HFF-Myc (cell line): ENCODE measurements at regions not wholly inside any gene's neighbourhood (a gene's known extent, or its start where the extent isn't known, plus 50 kb on each side); places are given as distances from the start of the nearest gene placed in this dataset.

ENCODE experiments used
- DNase-seq: peaks from one replicate; pipeline ENCODE4 v3.0.0-alpha.2; 2011; ENCODE audit warnings: low read depth; ENCODE audit errors: extremely low read depth
- H3K4me3 ChIP-seq: replicated peaks from 2 replicates; pipeline ENCODE4 v1.5.1; 2011; ENCODE audit warnings: low read depth, mild to moderate bottlenecking, control low read depth, low read length
- TF ChIP-seq, protein P1 (sequence below): IDR thresholded peaks from 2 replicates; pipeline ENCODE4 v1.5.1; 2012; ENCODE audit warnings: mild to moderate bottlenecking, low read depth, low read length, control low read depth; ENCODE audit errors: missing control alignments

DNA sequence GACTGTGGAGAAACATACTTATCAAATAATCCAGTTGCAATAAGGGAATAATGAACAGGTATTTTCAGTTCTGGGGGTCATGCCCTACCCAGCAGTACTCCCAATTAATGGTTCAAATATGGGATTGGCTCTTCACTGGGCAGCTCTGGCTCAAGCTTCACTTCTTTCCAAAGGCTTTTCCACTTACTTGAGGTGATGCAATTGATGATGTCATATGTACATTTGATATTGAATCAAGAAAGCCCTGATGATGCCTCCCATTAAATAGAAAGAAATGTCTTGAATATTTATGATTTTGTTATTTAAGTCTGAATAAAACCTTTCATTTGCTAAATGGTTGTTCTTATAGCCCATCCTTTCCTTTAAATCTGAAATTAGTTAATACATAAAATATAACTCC lies 789.9 kb downstream of the USP25 start:
- H3K4me3 ChIP-seq: no peak overlapping the region
- TF ChIP-seq, protein P1, sequence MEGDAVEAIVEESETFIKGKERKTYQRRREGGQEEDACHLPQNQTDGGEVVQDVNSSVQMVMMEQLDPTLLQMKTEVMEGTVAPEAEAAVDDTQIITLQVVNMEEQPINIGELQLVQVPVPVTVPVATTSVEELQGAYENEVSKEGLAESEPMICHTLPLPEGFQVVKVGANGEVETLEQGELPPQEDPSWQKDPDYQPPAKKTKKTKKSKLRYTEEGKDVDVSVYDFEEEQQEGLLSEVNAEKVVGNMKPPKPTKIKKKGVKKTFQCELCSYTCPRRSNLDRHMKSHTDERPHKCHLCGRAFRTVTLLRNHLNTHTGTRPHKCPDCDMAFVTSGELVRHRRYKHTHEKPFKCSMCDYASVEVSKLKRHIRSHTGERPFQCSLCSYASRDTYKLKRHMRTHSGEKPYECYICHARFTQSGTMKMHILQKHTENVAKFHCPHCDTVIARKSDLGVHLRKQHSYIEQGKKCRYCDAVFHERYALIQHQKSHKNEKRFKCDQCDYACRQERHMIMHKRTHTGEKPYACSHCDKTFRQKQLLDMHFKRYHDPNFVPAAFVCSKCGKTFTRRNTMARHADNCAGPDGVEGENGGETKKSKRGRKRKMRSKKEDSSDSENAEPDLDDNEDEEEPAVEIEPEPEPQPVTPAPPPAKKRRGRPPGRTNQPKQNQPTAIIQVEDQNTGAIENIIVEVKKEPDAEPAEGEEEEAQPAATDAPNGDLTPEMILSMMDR: no peak
- DNase-seq: no peak

DNA sequence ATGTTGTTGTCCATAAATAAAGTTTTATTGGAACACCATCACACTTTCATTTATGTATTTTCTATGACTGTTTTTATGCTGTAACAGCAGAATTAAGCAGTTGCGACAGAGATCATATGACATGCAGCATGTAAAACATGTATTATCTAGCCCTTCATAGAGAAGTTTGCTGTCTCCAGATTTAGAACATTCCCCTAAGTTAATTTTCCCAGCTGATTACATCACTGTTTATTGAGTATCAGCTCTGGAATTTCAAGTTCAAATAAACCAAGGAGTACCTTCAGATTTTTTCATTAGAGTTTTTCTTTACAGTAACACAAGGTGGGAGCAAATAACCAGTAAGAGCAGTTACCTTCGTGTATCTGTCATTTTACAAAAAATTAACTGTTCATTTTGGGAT lies 792.8 kb downstream of the USP25 start:
- no peak for DNase-seq
- TF ChIP-seq, protein P1: no peak
- no peak overlapping the region for H3K4me3 ChIP-seq

DNA sequence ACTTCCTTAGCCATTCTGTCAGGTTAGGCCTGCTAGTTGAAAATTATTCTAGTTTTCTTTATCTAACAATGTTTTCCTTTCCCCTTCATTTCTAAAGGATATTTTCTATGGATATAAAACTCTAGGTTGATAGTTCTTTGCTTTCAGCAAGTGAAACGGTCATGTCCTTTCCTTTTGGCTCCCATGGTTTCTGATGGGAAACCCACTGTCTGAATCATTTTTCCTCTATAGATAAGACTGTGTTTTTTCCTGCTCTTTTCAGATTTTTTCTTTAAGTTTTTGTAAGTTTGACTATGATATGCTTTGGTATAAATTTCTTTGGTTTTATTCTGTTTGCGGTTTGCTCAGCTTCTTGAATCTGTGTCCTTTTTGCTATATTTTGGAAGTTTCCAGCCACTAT lies 800.9 kb downstream of the USP25 start:
- H3K4me3 ChIP-seq: no peak overlapping the region
- TF ChIP-seq, protein P1: no peak
- DNase-seq: no peak

DNA sequence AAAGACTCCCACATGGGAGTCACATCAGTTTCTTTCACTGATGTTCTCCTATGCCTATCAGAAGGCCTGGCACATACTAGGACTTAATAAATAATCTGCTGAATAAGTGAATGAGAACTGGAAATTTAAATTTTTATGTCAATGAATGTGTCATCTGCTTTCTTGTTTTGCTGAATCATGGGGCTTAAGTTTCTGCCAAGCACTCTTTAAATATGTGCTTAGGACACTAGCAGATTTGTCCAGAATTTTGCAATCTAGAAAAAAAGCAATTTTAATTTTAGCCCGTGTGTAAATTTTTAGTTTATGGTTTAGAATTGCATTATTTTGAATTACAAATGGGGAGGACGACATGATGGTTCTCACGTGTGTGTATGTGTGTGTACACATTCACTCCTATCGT lies 803.1 kb downstream of the USP25 start:
- H3K4me3 ChIP-seq: no peak overlapping the region
- TF ChIP-seq, protein P1: no peak
- DNase-seq: no peak

DNA sequence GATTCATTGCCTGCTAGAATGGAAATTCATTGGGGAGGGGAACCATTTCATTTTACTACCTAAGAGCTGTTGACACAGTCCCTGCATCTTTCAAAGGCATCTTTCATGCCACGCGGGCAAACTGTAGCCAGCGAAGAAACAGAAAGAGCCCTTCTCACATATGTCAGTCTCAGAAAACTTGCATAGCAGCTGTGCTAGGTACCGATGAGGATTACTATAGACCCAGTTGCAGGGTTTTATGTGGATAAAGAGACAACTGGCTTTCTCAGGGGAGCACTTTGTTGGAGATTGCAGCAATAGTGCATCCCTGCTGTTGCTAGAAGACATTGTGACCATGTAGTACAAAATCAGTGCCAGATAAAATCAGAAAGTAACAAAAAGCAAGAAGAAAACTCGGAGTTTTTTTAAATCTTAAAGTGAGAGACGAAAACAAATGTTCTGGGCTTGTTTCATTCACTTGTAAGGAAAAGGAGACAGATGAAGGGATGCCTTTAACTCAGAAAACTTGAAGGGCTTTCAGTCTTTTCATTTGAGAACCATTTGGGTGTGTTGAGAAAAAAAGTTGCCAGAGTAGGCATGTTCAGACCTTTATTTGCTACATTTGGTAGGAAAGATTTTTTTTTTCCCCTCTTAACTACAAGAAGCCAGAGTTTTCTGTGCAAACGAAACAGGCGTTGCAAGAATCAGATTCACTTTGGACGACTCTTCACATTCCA lies 804.1 kb downstream of the USP25 start:
- peak overlapping the region; percentile 27 for H3K4me3 ChIP-seq
- TF ChIP-seq, protein P1: no peak
- DNase-seq: no peak

DNA sequence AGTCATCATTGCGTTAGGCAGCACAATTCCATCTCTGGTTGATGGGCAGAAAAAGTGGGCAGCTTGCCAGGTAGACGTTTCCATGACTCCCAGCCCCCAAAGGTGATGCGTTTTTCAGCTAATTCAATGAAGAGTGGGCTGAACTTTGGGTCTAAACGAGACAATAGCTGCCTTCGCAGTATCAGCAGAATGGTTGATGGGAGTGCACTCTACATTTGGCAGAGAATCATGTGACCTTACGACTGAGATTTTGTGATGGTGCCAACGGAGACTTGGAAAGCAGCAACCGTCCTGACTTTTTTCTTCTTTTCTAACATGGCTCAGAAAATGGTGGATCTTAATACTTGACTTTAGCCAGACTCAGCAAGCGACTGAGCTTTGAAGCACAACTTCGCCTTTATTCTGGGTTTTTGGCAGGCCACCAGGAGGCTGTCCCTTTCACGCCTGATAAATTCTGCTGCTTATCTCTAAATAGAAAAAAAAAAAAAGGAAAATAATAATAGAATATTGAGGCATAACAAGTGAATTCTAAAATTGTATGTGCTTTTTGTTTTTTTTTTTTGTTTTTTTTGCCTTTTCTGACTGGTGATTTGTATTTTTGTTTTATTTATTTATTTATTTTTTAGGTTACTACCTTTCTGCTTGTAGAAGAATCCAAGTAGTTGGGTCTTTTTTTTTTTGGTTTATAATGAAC lies 804.8 kb downstream of the USP25 start:
- TF ChIP-seq, protein P1: no peak
- peak overlapping the region; percentile 30 for H3K4me3 ChIP-seq
- peak; percentile 39 for DNase-seq

DNA sequence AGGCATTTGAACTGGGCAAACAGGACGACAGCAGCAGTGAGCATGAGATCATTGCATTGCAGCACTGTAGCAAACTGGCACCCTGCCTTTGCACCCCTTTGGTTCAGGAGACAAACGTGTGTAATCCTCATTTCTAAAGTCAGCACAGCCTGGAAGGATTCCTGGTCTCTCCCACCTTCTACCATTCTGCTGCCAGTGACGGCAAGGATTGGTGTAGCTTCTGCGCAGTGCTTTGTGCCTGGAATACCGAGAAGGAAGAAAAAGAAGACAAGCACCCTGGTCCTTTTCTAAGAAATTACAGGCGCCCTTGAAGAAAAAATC lies 805.3 kb downstream of the USP25 start:
- peak; percentile 55 for DNase-seq
- H3K4me3 ChIP-seq: peak overlapping the region; percentile 30

More for the DNA sequence above, 805.3 kb downstream of the USP25 start:
- TF ChIP-seq, protein P1: no peak
